ENCODE measurements at regions not wholly inside any gene's neighbourhood (a gene's known extent, or its start where the extent isn't known, plus 50 kb on each side); places are given as distances from the start of the nearest gene placed in this dataset.

- Histone ChIP-seq H3K4me3 (replicated peaks in 1 of 3; ENCODE audit: insufficient read depth in 1 of 3, low read depth in 2 of 3, low read length in 3 of 3) (no peak overlapping the region), H3K4me2 (ENCODE audit: low read depth, low read length) (no peak overlapping the region), H3K9ac (ENCODE audit: insufficient read depth, low read depth, low read length) (no peak overlapping the region), H3K79me2 (ENCODE audit: insufficient read depth, low read length) (no peaks in the 10 kb centered on the region), H4K20me1 (ENCODE audit: insufficient read depth, low read length) (no peaks in the 10 kb centered on the region), H3K9me3 (ENCODE audit: low read length) (no peaks in the 10 kb centered on the region), H3K4me1 (ENCODE audit: insufficient read depth, low read length) (peaks cover 22% of the 10 kb centered on the region), H2AFZ (ENCODE audit: low read length) (no peak overlapping the region), H3K36me3 (replicated peaks in 1 of 2; ENCODE audit: control insufficient read depth in 1 of 2, insufficient read depth in 2 of 2, low read length in 2 of 2) (no peaks in the 10 kb centered on the region), H3K27ac (ENCODE audit: extremely low read length, insufficient read depth, low read length) (no peak overlapping the region), H3K27me3 (ENCODE audit: control insufficient read depth in 1 of 2, insufficient read depth in 2 of 2, low read length in 2 of 2) (peaks cover 0 to 1% of the 10 kb centered on the region in 2 experiments; a peak in 1 of 5 replicates)
- intact Hi-C loops (cut with micrococcal nuclease; ENCODE audit: unreplicated experiment) (no loop called here), in situ Hi-C loops (cut with HindIII; ENCODE audit: extremely low pct_ligation_motif_present, low pct_unique_long_range_greater_than_20kb) (no loop called here)
- CTCF ChIA-PET (ENCODE audit: low intra/inter-chr PET ratio, low total read pairs): no interaction called here
- 74% methylated on average over 1 of the region's 1 CpG for WGBS (ENCODE audit: low lambda C conversion rate)
- FAIRE-seq: peak; percentile 39
- POLR2A ChIA-PET: no interaction called here
- no peak for ATAC-seq
- no TSS peak for BruUV-seq (replicated peaks)
- no peak for TF ChIP-seq RFX5 (IDR thresholded peaks at IDR 0.05; ENCODE audit: low read depth, low read length)
- TF ChIP-seq STAG1 (CRISPR knock-in tag; IDR thresholded peaks at IDR 0.05): peak; percentile 36
- TF ChIP-seq TFDP2 (CRISPR knock-in tag; IDR thresholded peaks at IDR 0.05): no peak
- TF ChIP-seq CREBL2 (CRISPR knock-in tag; IDR thresholded peaks at IDR 0.05; ENCODE audit: borderline replicate concordance): no peak
- TF ChIP-seq CTCF (CRISPR knock-in tag; IDR thresholded peaks at IDR 0.05): 0 out of 2 replicates have a peak, but pooled peaks have one; percentile 5
- no peak for DNase-seq (ENCODE audit: low spot score)
Measured at GRCh38 chr12:75816897-75817296, 214.7 kb downstream of the PHLDA1 start.

- FAIRE-seq (no peak), DNase-seq (ENCODE audit: low spot score) (no peak), ATAC-seq (no peak)
- in situ Hi-C loops (cut with HindIII; ENCODE audit: extremely low pct_ligation_motif_present, low pct_unique_long_range_greater_than_20kb) (no loop called here), intact Hi-C loops (cut with micrococcal nuclease; ENCODE audit: unreplicated experiment) (no loop called here)
- Histone ChIP-seq H3K27ac (ENCODE audit: extremely low read length, insufficient read depth, low read length) (no peak overlapping the region), H3K4me2 (ENCODE audit: low read depth, low read length) (no peak overlapping the region), H3K36me3 (replicated peaks in 1 of 2; ENCODE audit: control insufficient read depth in 1 of 2, insufficient read depth in 2 of 2, low read length in 2 of 2) (no peaks in the 10 kb centered on the region), H3K9me3 (ENCODE audit: low read length) (no peaks in the 10 kb centered on the region), H3K9ac (ENCODE audit: insufficient read depth, low read depth, low read length) (no peak overlapping the region), H2AFZ (ENCODE audit: low read length) (no peak overlapping the region), H3K4me3 (replicated peaks in 1 of 3; ENCODE audit: insufficient read depth in 1 of 3, low read depth in 2 of 3, low read length in 3 of 3) (no peak overlapping the region), H3K4me1 (ENCODE audit: insufficient read depth, low read length) (peaks cover 22% of the 10 kb centered on the region), H4K20me1 (ENCODE audit: insufficient read depth, low read length) (no peaks in the 10 kb centered on the region), H3K27me3 (ENCODE audit: control insufficient read depth in 1 of 2, insufficient read depth in 2 of 2, low read length in 2 of 2) (peaks cover 0 to 1% of the 10 kb centered on the region in 2 experiments; a peak in 1 of 5 replicates), H3K79me2 (ENCODE audit: insufficient read depth, low read length) (no peaks in the 10 kb centered on the region)
- ChIA-PET CTCF (ENCODE audit: low intra/inter-chr PET ratio, low total read pairs) (no interaction called here), POLR2A (no interaction called here)
- 100% methylated on average over 1 of the region's 1 CpG for WGBS (ENCODE audit: low lambda C conversion rate)
- no TSS peak for BruUV-seq (replicated peaks)
- TF ChIP-seq ZNF839 (CRISPR knock-in tag; IDR thresholded peaks at IDR 0.05; ENCODE audit: borderline replicate concordance) (no peak), ZEB1 (IDR thresholded peaks at IDR 0.05; ENCODE audit: insufficient replicate concordance, low read depth) (no peak), GPN1 (CRISPR knock-in tag; IDR thresholded peaks at IDR 0.05; ENCODE audit: borderline replicate concordance) (no peak), SAFB2 (CRISPR knock-in tag; IDR thresholded peaks at IDR 0.05; ENCODE audit: borderline replicate concordance, low read depth) (no peak)
Measured at GRCh38 chr12:75815756-75816155, 215.8 kb downstream of the PHLDA1 start.
